ENCODE measurements at regions not wholly inside any gene's neighbourhood (a gene's known extent, or its start where the extent isn't known, plus 50 kb on each side); places are given as distances from the start of the nearest gene placed in this dataset.

DNA sequence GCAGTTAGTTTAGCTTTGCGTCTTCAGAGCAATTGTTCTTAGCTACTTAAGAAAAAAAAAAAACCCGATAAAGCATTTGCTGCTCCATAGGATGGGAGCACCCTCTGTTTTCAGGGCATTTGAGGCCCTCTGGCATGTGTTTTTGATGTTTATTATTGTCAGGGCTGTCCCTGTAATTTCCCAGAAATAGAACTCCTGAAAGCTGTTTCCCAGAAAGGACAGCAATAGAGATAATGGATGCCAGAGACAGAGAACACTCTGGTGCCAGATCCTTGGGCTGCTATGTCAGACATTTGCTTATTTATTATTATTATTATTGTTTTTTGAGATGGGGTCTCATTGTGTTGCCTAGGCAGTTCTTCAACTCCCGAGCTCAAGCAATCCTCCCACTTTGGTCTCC lies 201.3 kb downstream of the ALG10 start:
- no peak for TF ChIP-seq CTCF (conservative IDR thresholded peaks at IDR 0.05 in 1 of 2, IDR thresholded peaks at IDR 0.05 in 1 of 2; ENCODE audit: low read depth in 1 of 2, low read length in 2 of 2)
- no peak for TF ChIP-seq EZH2 (IDR thresholded peaks at IDR 0.05; ENCODE audit: low read length, missing control alignments)

Data from fibroblast of lung (primary cell).